ENCODE measurements at regions not wholly inside any gene's neighbourhood (a gene's known extent, or its start where the extent isn't known, plus 50 kb on each side); places are given as distances from the start of the nearest gene placed in this dataset.

DNA sequence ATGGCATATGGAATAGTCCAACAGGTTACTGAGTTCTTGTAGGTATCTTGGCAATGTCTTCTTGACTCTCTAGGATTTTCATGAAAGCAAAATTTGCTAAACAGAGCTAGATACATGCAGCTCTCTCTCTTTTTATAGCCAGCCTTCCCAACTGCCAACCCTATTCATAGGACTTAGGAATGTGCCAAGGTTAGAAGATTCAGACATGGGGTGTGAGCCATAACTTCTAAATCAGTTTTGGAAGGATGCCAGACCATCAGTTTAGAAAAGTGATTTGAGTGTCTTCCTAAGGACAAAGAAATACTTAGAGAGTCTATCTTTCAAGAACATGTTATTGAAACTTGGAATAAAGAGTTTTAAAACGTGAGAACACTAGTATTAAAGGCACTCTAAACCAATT lies 619.5 kb upstream of the FANCL start:
- no peak for TF ChIP-seq ZNF274 (IDR thresholded peaks at IDR 0.05; ENCODE audit: low read depth, low read length)
- TF ChIP-seq YY1 (IDR thresholded peaks at IDR 0.05; ENCODE audit: insufficient read depth, insufficient read length): no peak
- TF ChIP-seq SUZ12 (IDR thresholded peaks at IDR 0.05; ENCODE audit: extremely low read depth, insufficient read depth, insufficient read length): no peak
